BLaER1 (cell line): ENCODE measurements at regions not wholly inside any gene's neighbourhood (a gene's known extent, or its start where the extent isn't known, plus 50 kb on each side); places are given as distances from the start of the nearest gene placed in this dataset.

Source experiments
- H3K27ac ChIP-seq: shearing (Covaris generic); formaldehyde crosslinking; 2 replicates; pipeline ENCODE4 v1.8.1; 2022
- H3K27me3 ChIP-seq: shearing (Covaris generic); formaldehyde crosslinking; 2 replicates; pipeline ENCODE4 v1.8.1; 2022
- H3K36me3 ChIP-seq: shearing (Covaris generic); formaldehyde crosslinking; 2 replicates; pipeline ENCODE4 v1.8.1; 2022
- H3K4me1 ChIP-seq: shearing (Covaris generic); formaldehyde crosslinking; 2 replicates; pipeline ENCODE4 v1.8.1; 2022
- H3K4me2 ChIP-seq: shearing (Covaris generic); formaldehyde crosslinking; 2 replicates; pipeline ENCODE4 v1.8.1; 2022
- H3K4me3 ChIP-seq: shearing (Covaris generic); formaldehyde crosslinking; 2 replicates; pipeline ENCODE4 v1.8.1; 2022
- H3K9ac ChIP-seq: shearing (Covaris generic); formaldehyde crosslinking; 2 replicates; pipeline ENCODE4 v1.8.1; 2022
- H3K9me3 ChIP-seq: shearing (Covaris generic); formaldehyde crosslinking; 2 replicates; pipeline ENCODE4 v1.8.1; 2022
- H4K20me1 ChIP-seq: shearing (Covaris generic); formaldehyde crosslinking; 2 replicates; pipeline ENCODE4 v1.8.1; 2022
- Cebpa-rat ChIP-seq: shearing (Covaris generic); IDR thresholded peaks from 2 replicates; pipeline ENCODE4 v1.8.1; 2022

DNA sequence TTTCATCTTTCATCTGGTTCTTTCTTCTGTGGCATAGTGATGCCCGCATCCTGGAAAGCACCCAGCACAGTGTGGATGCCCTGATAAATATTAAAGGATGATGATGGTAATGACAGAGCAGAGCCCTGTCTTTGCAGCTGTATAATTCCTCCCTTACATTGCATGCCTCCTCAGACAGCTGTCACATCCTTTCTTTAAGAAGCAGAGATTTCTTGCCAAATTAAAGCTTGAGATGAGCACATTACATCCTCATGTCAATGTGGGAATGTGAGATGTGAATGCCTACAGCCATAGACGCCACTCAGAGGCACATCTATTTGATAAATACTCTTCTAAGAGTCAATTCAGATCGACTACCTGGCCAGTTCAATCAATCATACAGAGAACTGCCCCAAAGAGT is 642.0 kb downstream of the ZNF385D start:
- Histone ChIP-seq H3K36me3 (no peaks in the 10 kb centered on the region), H3K27me3 (no peaks in the 10 kb centered on the region), H3K4me1 (no peaks in the 10 kb centered on the region), H3K9me3 (no peaks in the 10 kb centered on the region), H3K4me3 (no peak overlapping the region), H3K4me2 (no peak overlapping the region), H3K9ac (no peak overlapping the region), H4K20me1 (no peaks in the 10 kb centered on the region), H3K27ac (no peak overlapping the region)
- no peak for TF ChIP-seq Cebpa-rat

DNA sequence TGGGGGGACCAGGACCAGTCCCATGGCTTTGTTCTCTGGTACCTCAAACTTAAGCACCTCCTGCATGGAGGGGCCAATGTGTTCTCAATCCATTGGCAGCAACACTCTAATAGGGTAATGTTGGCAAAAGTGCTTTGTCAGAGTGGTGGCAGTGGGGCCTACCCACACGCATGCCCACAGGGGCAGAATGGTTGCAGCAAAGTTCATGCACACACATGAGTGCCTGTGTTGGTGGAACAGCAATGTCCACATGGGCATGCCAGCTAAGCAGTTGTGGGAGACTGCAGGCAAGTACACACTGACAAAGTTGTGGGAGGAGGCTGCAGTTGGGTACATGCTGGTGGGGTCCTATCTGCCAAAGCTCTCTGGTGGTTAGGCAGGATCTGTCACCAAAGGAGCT is 645.2 kb downstream of the ZNF385D start:
- Histone ChIP-seq H3K9me3 (peaks cover 6% of the 10 kb centered on the region), H3K9ac (no peak overlapping the region), H3K27ac (no peak overlapping the region), H3K27me3 (no peaks in the 10 kb centered on the region), H4K20me1 (no peaks in the 10 kb centered on the region), H3K36me3 (no peaks in the 10 kb centered on the region), H3K4me3 (no peak overlapping the region), H3K4me2 (no peak overlapping the region), H3K4me1 (no peaks in the 10 kb centered on the region)
- no peak for TF ChIP-seq Cebpa-rat

GRCh38 chr3:21100656-21101359 is 650.2 kb downstream of the ZNF385D start:
- no peak overlapping the region for H3K4me2 ChIP-seq
- H3K9me3 ChIP-seq = peaks cover 6% of the 10 kb centered on the region
- no peaks in the 10 kb centered on the region for H3K4me1 ChIP-seq
- no peak overlapping the region for H3K4me3 ChIP-seq
- no peaks in the 10 kb centered on the region for H4K20me1 ChIP-seq
- no peak for TF ChIP-seq Cebpa-rat
- no peaks in the 10 kb centered on the region for H3K27me3 ChIP-seq
- no peak overlapping the region for H3K9ac ChIP-seq
- no peak overlapping the region for H3K27ac ChIP-seq
- H3K36me3 ChIP-seq = no peaks in the 10 kb centered on the region

- Histone ChIP-seq H3K4me2 (no peak overlapping the region), H3K9me3 (no peaks in the 10 kb centered on the region), H3K4me1 (no peaks in the 10 kb centered on the region), H3K9ac (no peak overlapping the region), H4K20me1 (no peaks in the 10 kb centered on the region), H3K36me3 (no peaks in the 10 kb centered on the region), H3K27me3 (no peaks in the 10 kb centered on the region), H3K4me3 (no peak overlapping the region), H3K27ac (no peak overlapping the region)
- TF ChIP-seq Cebpa-rat = no peak
Measured at GRCh38 chr3:21094686-21095085, 656.3 kb downstream of the ZNF385D start.

DNA sequence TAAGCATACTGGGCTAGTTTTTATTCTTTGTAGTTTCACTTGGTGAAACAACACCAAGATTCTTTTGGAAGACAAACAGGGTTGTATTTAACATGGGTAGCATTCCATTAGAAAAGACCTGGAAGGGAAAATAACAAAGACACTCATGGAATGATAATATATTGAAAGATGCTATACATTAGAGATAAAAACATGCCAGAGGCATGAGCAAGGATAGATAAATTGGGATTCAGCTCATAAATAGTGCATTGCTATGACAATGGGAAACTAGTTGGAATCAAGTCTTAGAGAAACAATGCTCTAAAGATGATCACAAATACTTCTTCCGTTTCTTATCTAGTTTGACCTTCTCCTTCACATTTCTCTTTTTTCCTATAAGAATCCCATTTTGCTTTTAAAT is 677.4 kb downstream of the ZNF385D start:
- Histone ChIP-seq H3K9ac (no peak overlapping the region), H3K4me1 (no peaks in the 10 kb centered on the region), H4K20me1 (no peaks in the 10 kb centered on the region), H3K27me3 (no peaks in the 10 kb centered on the region), H3K4me3 (no peak overlapping the region), H3K4me2 (no peak overlapping the region), H3K27ac (no peak overlapping the region), H3K9me3 (no peaks in the 10 kb centered on the region), H3K36me3 (no peaks in the 10 kb centered on the region)
- no peak for TF ChIP-seq Cebpa-rat

DNA sequence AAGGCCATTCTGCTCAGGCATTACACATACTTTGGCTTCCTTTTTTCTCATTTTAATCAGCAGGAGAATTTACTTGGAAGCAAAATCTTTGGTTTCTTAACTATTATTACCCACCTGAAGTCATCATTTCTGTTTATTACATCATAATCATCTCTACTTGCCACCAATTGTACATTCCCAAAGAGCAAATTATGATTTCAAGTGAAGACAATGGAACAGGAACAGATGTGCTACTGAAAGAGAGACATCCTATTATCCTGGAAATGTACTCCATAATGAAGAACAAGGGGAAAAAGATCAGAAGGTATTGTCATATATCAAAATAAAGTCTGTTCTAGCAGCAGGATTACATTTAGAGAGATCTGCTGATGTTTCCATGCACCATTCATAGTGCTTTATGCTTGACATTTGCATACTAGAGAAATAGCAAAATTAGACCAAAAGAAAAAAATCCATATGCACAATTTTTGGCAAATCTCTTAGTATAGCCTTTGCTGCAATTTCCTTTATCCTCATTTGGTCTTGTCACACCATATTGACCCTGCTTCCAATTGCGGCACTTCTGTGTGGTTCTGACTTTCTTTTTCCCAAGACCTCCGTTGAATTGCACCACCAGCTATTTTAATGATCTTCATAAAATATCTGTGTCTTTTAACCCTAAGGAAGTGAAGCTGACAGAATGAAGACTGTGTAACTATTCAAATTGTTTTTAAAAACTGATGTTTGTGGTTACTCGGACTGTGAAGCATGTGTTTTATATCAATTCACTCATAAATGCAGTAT is 683.8 kb downstream of the ZNF385D start:
- no peak overlapping the region for H3K9ac ChIP-seq
- no peaks in the 10 kb centered on the region for H3K27me3 ChIP-seq
- H3K4me2 ChIP-seq = no peak overlapping the region
- no peaks in the 10 kb centered on the region for H3K36me3 ChIP-seq
- H3K9me3 ChIP-seq = no peaks in the 10 kb centered on the region
- H3K27ac ChIP-seq = no peak overlapping the region
- H3K4me3 ChIP-seq = no peak overlapping the region
- no peaks in the 10 kb centered on the region for H3K4me1 ChIP-seq
- no peaks in the 10 kb centered on the region for H4K20me1 ChIP-seq
- TF ChIP-seq Cebpa-rat = no peak

DNA sequence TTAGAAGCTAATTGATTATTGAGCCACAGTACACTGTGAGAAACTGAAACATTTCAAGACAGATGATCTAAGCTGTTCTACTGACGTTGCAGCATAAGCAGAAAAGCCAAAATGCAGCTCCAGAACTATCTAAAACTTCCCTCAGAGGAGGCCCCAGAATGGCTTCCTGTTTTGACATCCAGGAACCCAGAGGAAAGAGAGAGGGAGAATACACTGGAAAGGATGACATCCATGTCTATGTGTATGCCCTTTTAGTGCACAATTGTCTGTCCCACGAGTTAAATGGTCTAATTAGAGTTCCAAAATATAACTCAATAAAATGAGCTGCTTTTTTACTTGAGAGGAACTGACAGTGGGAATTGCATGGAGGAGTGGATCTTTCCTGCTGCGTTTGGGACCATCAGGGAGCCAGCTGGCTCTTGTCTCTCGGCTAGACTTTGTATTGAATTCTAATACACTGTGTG is 688.1 kb downstream of the ZNF385D start:
- Histone ChIP-seq H3K4me1 (no peaks in the 10 kb centered on the region), H4K20me1 (no peaks in the 10 kb centered on the region), H3K4me2 (no peak overlapping the region), H3K9ac (no peak overlapping the region), H3K4me3 (no peak overlapping the region), H3K36me3 (no peaks in the 10 kb centered on the region), H3K27me3 (no peaks in the 10 kb centered on the region), H3K9me3 (no peaks in the 10 kb centered on the region), H3K27ac (no peak overlapping the region)
- no peak for TF ChIP-seq Cebpa-rat

- Histone ChIP-seq H3K9ac (no peak overlapping the region), H4K20me1 (no peaks in the 10 kb centered on the region), H3K9me3 (no peaks in the 10 kb centered on the region), H3K27me3 (no peaks in the 10 kb centered on the region), H3K36me3 (no peaks in the 10 kb centered on the region), H3K4me3 (no peak overlapping the region), H3K4me1 (no peaks in the 10 kb centered on the region), H3K4me2 (no peak overlapping the region), H3K27ac (no peak overlapping the region)
- TF ChIP-seq Cebpa-rat = no peak
Measured at GRCh38 chr3:21059404-21059803, 691.6 kb downstream of the ZNF385D start.

- no peak overlapping the region for H3K4me2 ChIP-seq
- no peak overlapping the region for H3K27ac ChIP-seq
- no peak for TF ChIP-seq Cebpa-rat
- no peaks in the 10 kb centered on the region for H4K20me1 ChIP-seq
- H3K27me3 ChIP-seq = no peaks in the 10 kb centered on the region
- no peaks in the 10 kb centered on the region for H3K4me1 ChIP-seq
- H3K4me3 ChIP-seq = no peak overlapping the region
- H3K9me3 ChIP-seq = no peaks in the 10 kb centered on the region
- H3K9ac ChIP-seq = no peak overlapping the region
- no peaks in the 10 kb centered on the region for H3K36me3 ChIP-seq
Measured at GRCh38 chr3:21056293-21056692, 694.7 kb downstream of the ZNF385D start.

DNA sequence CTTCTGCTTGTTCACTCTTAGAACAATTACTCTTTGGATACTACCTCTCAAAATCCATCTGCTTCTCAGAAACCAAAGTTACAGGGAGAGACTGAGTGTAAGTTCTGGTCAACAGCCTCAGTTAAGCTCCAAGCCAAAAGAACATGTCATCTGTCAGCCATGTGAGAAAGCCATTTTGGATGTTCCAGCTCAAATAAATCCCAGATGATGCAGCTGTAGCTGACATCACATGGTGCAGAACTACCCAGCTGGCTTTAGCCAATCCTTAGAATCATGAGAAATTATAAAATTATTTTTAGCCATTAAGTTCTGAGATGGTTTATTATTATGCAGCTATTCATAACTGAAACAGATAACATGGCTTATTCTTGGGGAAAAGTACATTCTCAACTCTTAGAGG is 696.0 kb downstream of the ZNF385D start:
- H3K36me3 ChIP-seq = no peaks in the 10 kb centered on the region
- H3K4me3 ChIP-seq = no peak overlapping the region
- H3K27ac ChIP-seq = no peak overlapping the region
- no peak overlapping the region for H3K9ac ChIP-seq
- H3K9me3 ChIP-seq = no peaks in the 10 kb centered on the region
- H3K27me3 ChIP-seq = no peaks in the 10 kb centered on the region
- TF ChIP-seq Cebpa-rat = no peak
- H3K4me1 ChIP-seq = no peaks in the 10 kb centered on the region
- no peaks in the 10 kb centered on the region for H4K20me1 ChIP-seq
- no peak overlapping the region for H3K4me2 ChIP-seq
